IMR-90 (cell line): ENCODE measurements at regions not wholly inside any gene's neighbourhood (a gene's known extent, or its start where the extent isn't known, plus 50 kb on each side); places are given as distances from the start of the nearest gene placed in this dataset.

ENCODE experiments used
- CEBPB ChIP-seq: IDR thresholded peaks from 2 replicates; pipeline ENCODE4 v1.6.1; 2012; ENCODE audit warnings: low read depth, low read length, improper control_type of control experiment
- TF ChIP-seq, protein P1 (sequence below): conservative IDR thresholded peaks from 2 replicates; pipeline ENCODE4 v1.5.1; 2012; ENCODE audit warnings: mild to moderate bottlenecking, low read depth, low read length, improper control_type of control experiment

DNA sequence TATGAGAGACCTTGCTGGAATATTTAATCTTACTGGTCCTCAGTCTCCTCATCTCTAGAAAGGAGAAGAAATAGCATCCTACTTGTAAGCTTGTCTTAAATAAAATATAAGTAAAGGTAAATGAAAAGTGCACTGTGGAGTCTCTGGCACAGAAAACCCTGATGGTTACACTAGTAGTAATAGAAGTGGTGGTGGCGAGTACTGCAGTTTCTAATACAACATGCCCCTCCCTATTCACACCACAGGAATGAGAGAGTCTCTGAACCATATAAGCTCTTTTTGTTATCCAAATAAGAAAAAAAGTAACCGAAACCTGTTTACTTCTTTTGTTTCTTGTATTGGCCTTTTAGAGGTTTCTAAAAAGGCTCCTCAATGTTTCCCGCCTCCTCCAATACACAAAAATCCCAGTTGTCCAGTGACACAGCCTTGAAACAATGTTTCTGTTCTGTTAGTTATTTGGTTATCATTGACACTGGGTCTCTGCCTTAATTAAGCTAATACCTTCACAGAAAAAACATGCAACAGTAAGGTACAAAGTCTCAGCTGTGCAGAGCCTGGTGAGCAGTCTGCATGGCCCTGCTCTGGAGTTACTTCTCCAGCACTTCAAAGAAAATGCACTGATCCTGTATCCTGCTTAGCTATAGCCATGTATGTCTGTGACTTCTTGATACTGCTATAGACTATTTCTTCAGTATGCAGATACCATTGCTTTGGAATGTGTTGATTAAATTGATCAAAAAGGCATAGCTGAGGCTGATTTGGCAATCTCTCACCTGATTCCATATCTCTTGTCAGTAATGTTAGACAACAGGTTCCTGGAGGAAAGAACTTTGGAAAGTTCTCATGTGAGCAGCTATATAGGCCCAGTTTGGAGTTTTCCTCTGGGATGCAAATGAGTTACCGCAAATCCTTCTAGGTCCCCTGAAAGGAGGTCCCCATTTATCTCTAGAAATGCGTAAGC is 315.6 kb upstream of the IL12A start:
- TF ChIP-seq, protein P1, sequence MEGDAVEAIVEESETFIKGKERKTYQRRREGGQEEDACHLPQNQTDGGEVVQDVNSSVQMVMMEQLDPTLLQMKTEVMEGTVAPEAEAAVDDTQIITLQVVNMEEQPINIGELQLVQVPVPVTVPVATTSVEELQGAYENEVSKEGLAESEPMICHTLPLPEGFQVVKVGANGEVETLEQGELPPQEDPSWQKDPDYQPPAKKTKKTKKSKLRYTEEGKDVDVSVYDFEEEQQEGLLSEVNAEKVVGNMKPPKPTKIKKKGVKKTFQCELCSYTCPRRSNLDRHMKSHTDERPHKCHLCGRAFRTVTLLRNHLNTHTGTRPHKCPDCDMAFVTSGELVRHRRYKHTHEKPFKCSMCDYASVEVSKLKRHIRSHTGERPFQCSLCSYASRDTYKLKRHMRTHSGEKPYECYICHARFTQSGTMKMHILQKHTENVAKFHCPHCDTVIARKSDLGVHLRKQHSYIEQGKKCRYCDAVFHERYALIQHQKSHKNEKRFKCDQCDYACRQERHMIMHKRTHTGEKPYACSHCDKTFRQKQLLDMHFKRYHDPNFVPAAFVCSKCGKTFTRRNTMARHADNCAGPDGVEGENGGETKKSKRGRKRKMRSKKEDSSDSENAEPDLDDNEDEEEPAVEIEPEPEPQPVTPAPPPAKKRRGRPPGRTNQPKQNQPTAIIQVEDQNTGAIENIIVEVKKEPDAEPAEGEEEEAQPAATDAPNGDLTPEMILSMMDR = no peak
- no peak for TF ChIP-seq CEBPB
